ENCODE measurements at regions not wholly inside any gene's neighbourhood (a gene's known extent, or its start where the extent isn't known, plus 50 kb on each side); places are given as distances from the start of the nearest gene placed in this dataset.

GRCh38 chr14:41409806-41410205 lies 196.9 kb upstream of the LRFN5 start:
- no peak for TF ChIP-seq CTCF (IDR thresholded peaks at IDR 0.05; ENCODE audit: insufficient read depth, low read length, poor library complexity, severe bottlenecking)
- TF ChIP-seq EZH2phosphoT487 (conservative IDR thresholded peaks at IDR 0.05; ENCODE audit: low read length) = no peak
